ENCODE measurements at regions not wholly inside any gene's neighbourhood (a gene's known extent, or its start where the extent isn't known, plus 50 kb on each side); places are given as distances from the start of the nearest gene placed in this dataset.

GRCh38 chr12:124371366-124371765 lies 76.5 kb downstream of the RFLNA start:
- H3K36me3 ChIP-seq (ENCODE audit: low read depth) = no peaks in the 10 kb centered on the region
- H3K4me1 ChIP-seq (ENCODE audit: low read depth) = peaks cover 34% of the 10 kb centered on the region

GRCh38 chr12:124370851-124371250 lies 76.0 kb downstream of the RFLNA start:
- H3K4me3 ChIP-seq = no peak overlapping the region
- no peaks in the 10 kb centered on the region for H3K9me3 ChIP-seq
- TF ChIP-seq CTCF (IDR thresholded peaks at IDR 0.05) = no peak
- DNase-seq = no peak
- no peaks in the 10 kb centered on the region for H3K36me3 ChIP-seq (ENCODE audit: low read depth)
- intact Hi-C loops (cut with DNase I, micrococcal nuclease) = no loop called here
- peaks cover 34% of the 10 kb centered on the region for H3K4me1 ChIP-seq (ENCODE audit: low read depth)
- ATAC-seq = no peak

More at GRCh38 chr12:124371366-124371765, 76.5 kb downstream of the RFLNA start:
- intact Hi-C loops (cut with DNase I, micrococcal nuclease) = no loop called here
- TF ChIP-seq CTCF (IDR thresholded peaks at IDR 0.05) = no peak
- H3K4me3 ChIP-seq = no peak overlapping the region
- H3K9me3 ChIP-seq = no peaks in the 10 kb centered on the region
- ATAC-seq (no peak), DNase-seq (no peak)

GRCh38 chr12:124370384-124370783 lies 75.5 kb downstream of the RFLNA start:
- H3K4me1 ChIP-seq (ENCODE audit: low read depth) = peaks cover 34% of the 10 kb centered on the region
- DNase-seq (no peak), ATAC-seq (no peak)
- H3K36me3 ChIP-seq (ENCODE audit: low read depth) = no peaks in the 10 kb centered on the region
- no peak overlapping the region for H3K4me3 ChIP-seq
- H3K9me3 ChIP-seq = no peaks in the 10 kb centered on the region
- intact Hi-C loops (cut with DNase I, micrococcal nuclease) = no loop called here
- TF ChIP-seq CTCF (IDR thresholded peaks at IDR 0.05) = no peak

- no peak for TF ChIP-seq CTCF (IDR thresholded peaks at IDR 0.05)
- no peaks in the 10 kb centered on the region for H3K36me3 ChIP-seq (ENCODE audit: low read depth)
- DNase-seq (no peak), ATAC-seq (peak; percentile 9)
- no peak overlapping the region for H3K4me3 ChIP-seq
- H3K4me1 ChIP-seq (ENCODE audit: low read depth) = peaks cover 34% of the 10 kb centered on the region
- no peaks in the 10 kb centered on the region for H3K9me3 ChIP-seq
- intact Hi-C loops (cut with DNase I, micrococcal nuclease) = no loop called here
Measured at GRCh38 chr12:124369827-124370378, 75.0 kb downstream of the RFLNA start.

DNA sequence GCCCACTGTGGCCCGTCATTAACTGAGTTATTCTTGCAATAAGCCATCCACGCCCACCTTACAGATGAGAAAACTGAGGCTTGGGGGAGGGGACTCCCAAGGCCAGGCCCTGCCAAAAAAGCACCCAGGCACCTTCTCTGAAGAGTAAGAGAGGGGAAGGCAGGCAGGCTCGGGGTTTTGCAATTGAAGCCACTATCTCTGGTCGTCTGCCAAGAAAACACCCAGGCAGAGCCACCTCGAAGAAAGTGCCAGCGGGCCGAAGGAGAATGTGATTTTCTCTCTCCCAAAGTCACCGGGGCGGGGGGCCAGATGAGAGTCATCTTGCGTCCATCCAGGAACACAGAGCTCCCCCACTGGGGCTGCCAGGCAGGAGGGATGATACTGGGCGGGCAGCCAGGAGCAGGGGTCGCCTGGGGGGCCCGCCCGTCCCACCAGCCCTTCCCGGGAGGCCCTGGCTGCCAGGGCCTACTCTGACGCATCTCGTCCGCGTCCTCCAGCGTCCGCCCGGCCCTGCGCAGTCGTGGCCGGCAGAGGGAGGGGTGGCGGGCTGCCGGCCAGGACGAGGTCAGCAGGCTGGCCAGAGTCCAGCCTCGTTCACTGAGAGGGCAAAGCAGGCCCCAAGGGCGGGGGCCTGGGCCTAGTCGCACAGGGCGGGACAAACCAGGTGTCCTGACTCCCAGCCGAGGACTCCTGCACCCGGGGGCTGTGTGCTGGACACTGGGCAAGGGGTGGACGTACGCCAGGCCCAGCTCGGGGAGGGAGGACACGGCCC lies 74.3 kb downstream of the RFLNA start:
- ATAC-seq (peak; percentile 87), DNase-seq (peak; percentile 83 to 90 (median 87))
- peak; percentile 15 for TF ChIP-seq CTCF (IDR thresholded peaks at IDR 0.05)
- H3K36me3 ChIP-seq (ENCODE audit: low read depth) = no peaks in the 10 kb centered on the region
- H3K4me3 ChIP-seq = no peak overlapping the region
- H3K9me3 ChIP-seq = no peaks in the 10 kb centered on the region
- peaks cover 34% of the 10 kb centered on the region for H3K4me1 ChIP-seq (ENCODE audit: low read depth)
- intact Hi-C loops (cut with DNase I, micrococcal nuclease) = no loop called here
